HFF-Myc (cell line): ENCODE measurements at regions not wholly inside any gene's neighbourhood (a gene's known extent, or its start where the extent isn't known, plus 50 kb on each side); places are given as distances from the start of the nearest gene placed in this dataset.

Experiments
- DNase-seq: peaks from one replicate; pipeline ENCODE4 v3.0.0-alpha.2; 2011; ENCODE audit warnings: low read depth; ENCODE audit errors: extremely low read depth
- H3K4me3 ChIP-seq: replicated peaks from 2 replicates; pipeline ENCODE4 v1.5.1; 2011; ENCODE audit warnings: low read depth, mild to moderate bottlenecking, control low read depth, low read length
- TF ChIP-seq, protein P1 (sequence below): IDR thresholded peaks from 2 replicates; pipeline ENCODE4 v1.5.1; 2012; ENCODE audit warnings: mild to moderate bottlenecking, low read depth, low read length, control low read depth; ENCODE audit errors: missing control alignments

GRCh38 chr1:97996880-97997279 lies 76.0 kb upstream of the DPYD start:
- no peak for DNase-seq
- H3K4me3 ChIP-seq = no peak overlapping the region
- TF ChIP-seq, protein P1, sequence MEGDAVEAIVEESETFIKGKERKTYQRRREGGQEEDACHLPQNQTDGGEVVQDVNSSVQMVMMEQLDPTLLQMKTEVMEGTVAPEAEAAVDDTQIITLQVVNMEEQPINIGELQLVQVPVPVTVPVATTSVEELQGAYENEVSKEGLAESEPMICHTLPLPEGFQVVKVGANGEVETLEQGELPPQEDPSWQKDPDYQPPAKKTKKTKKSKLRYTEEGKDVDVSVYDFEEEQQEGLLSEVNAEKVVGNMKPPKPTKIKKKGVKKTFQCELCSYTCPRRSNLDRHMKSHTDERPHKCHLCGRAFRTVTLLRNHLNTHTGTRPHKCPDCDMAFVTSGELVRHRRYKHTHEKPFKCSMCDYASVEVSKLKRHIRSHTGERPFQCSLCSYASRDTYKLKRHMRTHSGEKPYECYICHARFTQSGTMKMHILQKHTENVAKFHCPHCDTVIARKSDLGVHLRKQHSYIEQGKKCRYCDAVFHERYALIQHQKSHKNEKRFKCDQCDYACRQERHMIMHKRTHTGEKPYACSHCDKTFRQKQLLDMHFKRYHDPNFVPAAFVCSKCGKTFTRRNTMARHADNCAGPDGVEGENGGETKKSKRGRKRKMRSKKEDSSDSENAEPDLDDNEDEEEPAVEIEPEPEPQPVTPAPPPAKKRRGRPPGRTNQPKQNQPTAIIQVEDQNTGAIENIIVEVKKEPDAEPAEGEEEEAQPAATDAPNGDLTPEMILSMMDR = no peak

- H3K4me3 ChIP-seq = no peak overlapping the region
- DNase-seq = no peak
- TF ChIP-seq, protein P1 = no peak
These were observed 68.4 kb upstream of the DPYD start for GRCh38 chr1:97989094-97989680.

GRCh38 chr1:97986041-97987005 lies 65.5 kb upstream of the DPYD start:
- DNase-seq = no peak
- TF ChIP-seq, protein P1 = no peak
- no peak overlapping the region for H3K4me3 ChIP-seq

GRCh38 chr1:97983126-97983525 lies 62.3 kb upstream of the DPYD start:
- TF ChIP-seq, protein P1 = no peak
- DNase-seq = no peak
- H3K4me3 ChIP-seq = no peak overlapping the region

GRCh38 chr1:97980530-97980929 lies 59.7 kb upstream of the DPYD start:
- no peak for DNase-seq
- TF ChIP-seq, protein P1 = no peak
- H3K4me3 ChIP-seq = no peak overlapping the region

DNA sequence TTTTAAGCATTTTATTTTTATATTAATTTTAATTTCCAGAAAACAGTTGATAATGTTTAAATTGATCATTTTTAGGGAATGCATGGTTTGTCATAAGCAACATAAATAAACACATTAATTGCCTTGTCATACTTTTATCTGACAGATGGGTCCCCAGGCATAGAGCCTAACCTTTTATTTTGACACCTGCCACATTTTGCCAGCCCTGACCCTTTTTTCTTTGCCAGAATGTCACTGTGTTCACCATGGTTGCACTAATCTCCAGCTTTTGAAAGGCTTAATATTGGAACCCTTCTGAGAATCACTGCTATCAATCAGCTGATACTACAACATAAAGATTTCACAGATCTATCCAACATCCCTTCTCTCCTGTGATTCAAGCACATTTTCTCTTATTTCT lies 56.0 kb upstream of the DPYD start:
- DNase-seq = no peak
- no peak overlapping the region for H3K4me3 ChIP-seq
- TF ChIP-seq, protein P1 = no peak
